HUES64 (cell line): ENCODE measurements at regions not wholly inside any gene's neighbourhood (a gene's known extent, or its start where the extent isn't known, plus 50 kb on each side); places are given as distances from the start of the nearest gene placed in this dataset.
"Not testable (repeated sequence)": the region's sequence is repeated elsewhere in the genome, so short reads cannot be mapped to it uniquely, and the experiment has no call there.

Source experiments
- H3K27ac ChIP-seq: 2 replicates; pipeline ENCODE4 v1.7.0; 2013; ENCODE audit warnings: low read depth, low read length, inconsistent platforms
- H3K27me3 ChIP-seq: 2 replicates; pipeline ENCODE4 v1.6.1; 2013; ENCODE audit warnings: mild to moderate bottlenecking, low read length; ENCODE audit not compliant: insufficient read depth
- H3K36me3 ChIP-seq: 2 replicates; pipeline ENCODE4 v1.6.1; 2013; ENCODE audit warnings: mild to moderate bottlenecking, low read length; ENCODE audit not compliant: insufficient read depth
- H3K4me1 ChIP-seq: 2 replicates; pipeline ENCODE4 v1.6.1; 2013; ENCODE audit warnings: mild to moderate bottlenecking, low read length, moderate library complexity; ENCODE audit not compliant: insufficient read depth
- H3K4me3 ChIP-seq: 2 replicates; pipeline ENCODE4 v1.5.1; 2013; ENCODE audit warnings: mild to moderate bottlenecking, low read length, moderate library complexity
- H3K9ac ChIP-seq: 2 replicates; pipeline ENCODE4 v1.6.1; 2013; ENCODE audit warnings: mild to moderate bottlenecking, low read depth, low read length
- H3K9me3 ChIP-seq: 2 replicates; pipeline ENCODE4 v1.6.1; 2013; ENCODE audit warnings: low read depth, low read length; ENCODE audit not compliant: insufficient read depth
- WGBS: fragments of 150-250, 120-280 bp; methylation state at CpG from one replicate; pipeline ENCODE4 v1.1.7; 2013; ENCODE audit warnings: missing lambda C conversion rate; 5-methylcytosine and 5-hydroxymethylcytosine counted together

GRCh38 chr3:159252772-159253384 lies 451.0 kb downstream of the MFSD1 start:
- Histone ChIP-seq H3K27me3 (no peaks in the 10 kb centered on the region), H3K9me3 (no peaks in the 10 kb centered on the region), H3K9ac (no peak overlapping the region), H3K36me3 (no peaks in the 10 kb centered on the region), H3K27ac (no peak overlapping the region), H3K4me3 (no peak overlapping the region), H3K4me1 (no peaks in the 10 kb centered on the region)
- 0% methylated on average over 1 of the region's 2 CpGs for WGBS

- no peak overlapping the region for H3K9ac ChIP-seq
- WGBS, result 92% methylated on average over 1 of the region's 1 CpG
- H3K27ac ChIP-seq, result no peak overlapping the region
Measured at GRCh38 chr3:159253860-159254259, 452.0 kb downstream of the MFSD1 start.

GRCh38 chr3:159257954-159258353 lies 456.1 kb downstream of the MFSD1 start:
- Histone ChIP-seq H3K4me1 (no peaks in the 10 kb centered on the region), H3K4me3 (no peak overlapping the region), H3K27me3 (no peaks in the 10 kb centered on the region), H3K9me3 (no peaks in the 10 kb centered on the region), H3K36me3 (no peaks in the 10 kb centered on the region), H3K27ac (no peak overlapping the region), H3K9ac (no peak overlapping the region)
- WGBS, result 91% methylated on average over 4 of the region's 4 CpGs

More at GRCh38 chr3:159253860-159254259, 452.0 kb downstream of the MFSD1 start:
- no peaks in the 10 kb centered on the region for H3K9me3 ChIP-seq
- no peaks in the 10 kb centered on the region for H3K4me1 ChIP-seq
- H3K36me3 ChIP-seq, result no peaks in the 10 kb centered on the region
- no peak overlapping the region for H3K4me3 ChIP-seq
- H3K27me3 ChIP-seq, result no peaks in the 10 kb centered on the region

DNA sequence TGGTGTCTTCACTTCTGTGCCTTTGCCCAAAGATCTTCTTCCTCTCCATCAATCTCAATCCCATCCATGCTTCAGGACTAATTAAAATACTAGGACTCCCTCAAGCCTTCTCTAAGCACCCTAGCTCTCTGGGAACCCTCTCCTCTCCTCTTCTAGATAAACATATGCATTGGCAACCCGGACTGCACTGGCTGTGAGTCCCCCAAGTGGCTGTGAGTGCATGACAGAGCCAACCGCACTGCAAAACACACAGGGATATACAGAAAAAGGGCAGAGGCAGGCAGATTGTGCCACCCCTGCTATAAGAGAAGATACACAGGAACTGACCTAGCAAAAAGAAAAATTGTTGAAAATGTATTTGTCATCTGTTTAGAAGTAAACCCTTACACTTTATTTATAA lies 457.1 kb downstream of the MFSD1 start:
- WGBS, result 69% methylated on average over 2 of the region's 2 CpGs
- H3K9ac ChIP-seq, result no peak overlapping the region
- no peaks in the 10 kb centered on the region for H3K36me3 ChIP-seq
- no peak overlapping the region for H3K4me3 ChIP-seq
- H3K27me3 ChIP-seq, result no peaks in the 10 kb centered on the region
- no peaks in the 10 kb centered on the region for H3K4me1 ChIP-seq
- no peak overlapping the region for H3K27ac ChIP-seq
- no peaks in the 10 kb centered on the region for H3K9me3 ChIP-seq

GRCh38 chr3:159260049-159260662 lies 458.3 kb downstream of the MFSD1 start:
- WGBS, result 38% methylated on average over 5 of the region's 5 CpGs
- no peaks in the 10 kb centered on the region for H3K36me3 ChIP-seq
- no peaks in the 10 kb centered on the region for H3K27me3 ChIP-seq

DNA sequence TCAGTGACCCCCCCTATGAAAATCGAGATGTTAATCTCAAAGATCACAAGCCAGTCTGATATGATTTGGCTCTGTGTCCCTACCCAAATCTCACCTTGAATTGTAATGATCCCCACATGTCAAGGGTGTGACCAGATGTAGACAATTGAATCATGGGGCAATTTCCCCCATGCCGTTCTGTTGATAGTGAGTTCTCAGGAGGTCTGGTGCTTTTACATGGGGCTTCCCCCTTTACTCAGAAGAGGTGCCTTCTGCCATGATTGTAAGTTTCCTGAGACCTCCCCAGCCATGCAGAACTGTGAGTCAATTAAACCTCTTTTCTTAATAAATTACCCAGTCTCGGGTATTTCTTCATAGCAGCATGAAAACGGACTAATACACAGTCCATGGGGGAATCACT lies 459.5 kb downstream of the MFSD1 start:
- not testable (repeated sequence) for H3K36me3 ChIP-seq, H3K4me3 ChIP-seq, H3K4me1 ChIP-seq, H3K27me3 ChIP-seq, H3K9ac ChIP-seq, H3K27ac ChIP-seq, H3K9me3 ChIP-seq
- 89% methylated on average over 4 of the region's 4 CpGs for WGBS

More at GRCh38 chr3:159260049-159260662, 458.3 kb downstream of the MFSD1 start:
- no peak overlapping the region for H3K4me3 ChIP-seq
- no peak overlapping the region for H3K9ac ChIP-seq
- H3K9me3 ChIP-seq, result no peaks in the 10 kb centered on the region
- H3K27ac ChIP-seq, result no peak overlapping the region
- H3K4me1 ChIP-seq, result no peaks in the 10 kb centered on the region

DNA sequence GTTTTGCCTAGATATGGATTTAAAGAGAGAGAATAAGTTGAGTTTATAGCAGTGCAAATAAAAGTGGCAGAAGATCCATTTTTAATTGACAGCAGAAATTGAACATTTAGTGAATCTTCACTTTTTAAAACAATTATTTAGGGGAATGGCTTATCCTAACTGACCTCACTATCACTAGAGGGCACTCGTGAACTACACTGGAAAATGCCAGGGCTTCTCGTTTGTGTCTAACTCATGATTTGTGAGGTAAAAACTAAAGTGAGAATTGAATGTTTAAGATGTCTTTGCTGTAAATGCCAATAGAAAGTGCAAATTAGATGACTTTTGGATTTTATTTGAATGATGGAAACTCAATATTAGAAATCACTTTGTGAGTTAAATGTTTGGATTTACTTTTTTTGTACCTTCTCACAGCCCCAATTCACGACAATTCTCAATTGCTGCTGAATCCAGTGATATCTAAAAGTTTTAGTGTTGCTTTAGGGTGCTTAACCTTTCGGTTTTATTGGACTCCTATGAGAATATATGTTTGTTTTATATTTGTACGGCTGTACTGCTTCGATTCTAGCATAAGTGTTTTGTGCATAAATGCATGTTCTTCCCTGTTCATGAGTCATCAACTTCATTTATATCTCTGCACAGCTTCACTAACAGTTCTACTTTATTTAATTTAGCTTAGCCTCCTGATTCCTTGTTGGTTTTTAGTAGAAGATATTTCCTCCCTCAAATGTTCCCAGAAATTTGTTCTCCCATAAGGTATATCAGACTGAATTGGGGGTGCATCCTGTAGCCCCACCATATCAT lies 462.1 kb downstream of the MFSD1 start:
- WGBS, result 50% methylated on average over 6 of the region's 6 CpGs

DNA sequence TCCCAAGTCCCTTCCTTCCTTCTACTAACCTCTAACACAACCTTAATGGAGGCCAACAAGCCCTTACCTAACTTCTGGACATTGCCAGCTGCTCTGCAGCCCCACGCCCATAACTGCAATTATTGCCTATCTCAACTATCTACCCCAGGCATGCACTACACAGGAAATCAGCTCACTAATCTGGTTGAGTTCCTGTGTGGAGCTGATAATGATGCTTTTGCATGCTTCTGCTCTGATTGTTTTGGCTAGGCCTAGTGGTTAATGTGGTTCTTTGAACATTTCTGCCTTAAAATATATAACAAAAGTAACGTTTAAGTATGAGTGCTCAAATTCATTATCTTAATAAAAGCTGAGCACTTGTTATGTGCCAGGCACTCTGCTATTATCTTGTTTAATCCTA lies 463.9 kb downstream of the MFSD1 start:
- WGBS, result 72% methylated on average over 1 of the region's 2 CpGs
- Histone ChIP-seq H3K36me3 (no peaks in the 10 kb centered on the region), H3K4me1 (no peaks in the 10 kb centered on the region), H3K9ac (no peak overlapping the region), H3K27ac (no peak overlapping the region), H3K4me3 (no peak overlapping the region), H3K27me3 (no peaks in the 10 kb centered on the region), H3K9me3 (no peaks in the 10 kb centered on the region)

More for the DNA sequence above, 462.1 kb downstream of the MFSD1 start:
- Histone ChIP-seq H3K4me3 (no peak overlapping the region), H3K36me3 (no peaks in the 10 kb centered on the region), H3K27ac (no peak overlapping the region), H3K4me1 (no peaks in the 10 kb centered on the region), H3K9me3 (no peaks in the 10 kb centered on the region), H3K9ac (no peak overlapping the region), H3K27me3 (no peaks in the 10 kb centered on the region)

- no peaks in the 10 kb centered on the region for H3K4me1 ChIP-seq
- H3K4me3 ChIP-seq, result no peak overlapping the region
- WGBS, result 73% methylated on average over 5 of the region's 6 CpGs
- H3K9ac ChIP-seq, result no peak overlapping the region
- H3K27ac ChIP-seq, result no peak overlapping the region
- no peaks in the 10 kb centered on the region for H3K36me3 ChIP-seq
- H3K9me3 ChIP-seq, result no peaks in the 10 kb centered on the region
- no peaks in the 10 kb centered on the region for H3K27me3 ChIP-seq
Measured at GRCh38 chr3:159266779-159267178, 464.9 kb downstream of the MFSD1 start.

DNA sequence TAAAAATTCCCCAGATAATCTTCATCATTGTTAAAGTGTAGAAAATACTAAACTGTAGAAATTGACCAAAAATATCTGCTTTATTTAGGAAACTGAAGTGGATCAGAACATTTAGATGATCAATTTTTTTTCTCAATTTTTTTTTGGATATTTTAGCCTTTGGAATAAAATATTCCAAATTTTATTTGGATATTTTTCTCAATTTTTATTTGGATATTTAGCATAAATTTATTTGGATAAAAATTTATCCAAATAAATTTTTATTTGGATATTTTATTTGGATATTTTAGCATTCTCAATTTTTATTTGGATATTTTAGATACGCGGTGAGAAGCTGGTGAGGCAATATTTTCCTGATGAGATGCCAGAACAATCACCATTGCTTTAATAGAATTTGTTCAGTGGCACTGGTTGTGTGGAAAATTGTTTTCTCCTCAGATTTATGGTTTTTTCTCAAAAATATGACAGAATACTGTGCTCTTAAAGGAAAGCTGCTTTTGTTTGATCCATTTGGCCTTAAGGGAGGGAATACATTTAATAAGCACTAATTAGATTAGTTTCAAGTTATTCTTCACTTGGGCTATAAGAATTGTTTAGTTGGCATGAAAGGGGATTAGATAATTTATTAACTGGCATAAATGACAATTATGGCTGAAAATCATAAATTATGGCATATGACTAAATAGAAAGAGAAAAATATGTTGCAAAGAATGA lies 470.1 kb downstream of the MFSD1 start:
- no peak overlapping the region for H3K27ac ChIP-seq

GRCh38 chr3:159273070-159273469 lies 471.2 kb downstream of the MFSD1 start:
- Histone ChIP-seq H3K9me3 (no peaks in the 10 kb centered on the region), H3K4me3 (no peak overlapping the region), H3K9ac (no peak overlapping the region), H3K27ac (no peak overlapping the region), H3K36me3 (no peaks in the 10 kb centered on the region), H3K4me1 (no peaks in the 10 kb centered on the region), H3K27me3 (peaks cover 13% of the 10 kb centered on the region)
- 65% methylated on average over 5 of the region's 5 CpGs for WGBS

More for the DNA sequence above, 470.1 kb downstream of the MFSD1 start:
- H3K4me1 ChIP-seq, result no peaks in the 10 kb centered on the region
- 100% methylated on average over 2 of the region's 2 CpGs for WGBS
- no peak overlapping the region for H3K9ac ChIP-seq
- H3K36me3 ChIP-seq, result no peaks in the 10 kb centered on the region
- H3K27me3 ChIP-seq, result peaks cover 13% of the 10 kb centered on the region
- H3K4me3 ChIP-seq, result no peak overlapping the region
- no peaks in the 10 kb centered on the region for H3K9me3 ChIP-seq
